Ovary (tissue), 7 donors: ENCODE measurements at regions not wholly inside any gene's neighbourhood (a gene's known extent, or its start where the extent isn't known, plus 50 kb on each side); places are given as distances from the start of the nearest gene placed in this dataset.

Source experiments
- DNase-seq, 5 donors: peaks; one replicate each; pipeline ENCODE4 v3.0.0-alpha.2; 2019 to 2020
- H3K27ac ChIP-seq, 2 donors: fragments of 200-600 bp; one replicate each; pipeline versions ENCODE4 v1.5.1 to v1.8.0; 2019 to 2022
- H3K27me3 ChIP-seq: fragments of 200-600 bp; one replicate; pipeline ENCODE4 v1.8.0; 2022
- H3K36me3 ChIP-seq: fragments of 200-600 bp; sonication (generic); one replicate; pipeline ENCODE4 v1.5.1; 2019
- H3K4me1 ChIP-seq: one replicate; pipeline ENCODE4 v1.8.1; 2013; ENCODE audit warnings: mild to moderate bottlenecking, moderate library complexity; ENCODE audit not compliant: insufficient read depth
- H3K4me3 ChIP-seq: fragments of 200-600 bp; sonication (generic); one replicate; pipeline ENCODE4 v1.5.1; 2017
- H3K9me3 ChIP-seq, 2 donors: fragments of 200-600 bp in 1 of 2; sonication (generic) in 1 of 2; one replicate each; pipeline versions ENCODE4 v1.5.1 to v1.8.1; 2013 to 2019; ENCODE audit warnings: mild to moderate bottlenecking in 1 of 2, moderate library complexity in 1 of 2
- EP300 ChIP-seq: sonication (generic); formaldehyde crosslinking; IDR thresholded peaks from one replicate; pipeline ENCODE4 v1.6.1; 2017; ENCODE audit warnings: antibody characterized with exemption
- POLR2A ChIP-seq: fragments of 450-650 bp; IDR thresholded peaks from one replicate; pipeline ENCODE4 v1.6.1; 2017; ENCODE audit warnings: antibody characterized with exemption, mild to moderate bottlenecking, moderate library complexity
- WGBS, 3 donors: extraction: QIAGEN DNeasy Blood & Tissue Kit in 1 of 3; methylation state at CpG; one replicate each; pipeline versions ENCODE4 v1.1.5 to v1.1.7; 2013 to 2017; 5-methylcytosine and 5-hydroxymethylcytosine counted together
- intact Hi-C, 4 donors: fragments of 100-400 bp; cut with DNase I; formaldehyde crosslinking; loops; one replicate each; pipeline versions ENCODE4 v1.11.0 to v1.15.1; 2022 to 2023
- TF ChIP-seq, protein P1 (sequence below), 3 donors: fragments of 450-650 bp in 2 of 3; fragments of 200-600 bp in 1 of 3; IDR thresholded peaks; one replicate each; pipeline versions ENCODE4 v1.5.1 to v1.8.0; 2016 to 2022; ENCODE audit warnings: antibody characterized with exemption in 3 of 3, mild to moderate bottlenecking in 1 of 3
- donor health status: DM: no; HTN: no; CAD: no; lungs with moderate emphysema.
- donor health status: DM: no; HTN: no; CAD: no.
- donor health status: Bipolar disorder and iron deficiency.
- donor health status: DM: no; HTN: no; CAD: no.
- donor health status: DM: yes; HTN: yes; CAD: no.

- no peaks in the 10 kb centered on the region for H3K36me3 ChIP-seq
- WGBS, 3 donors, result 72 to 83% (median 73%) methylated on average over 4 of the region's 4 CpGs
- no peak for TF ChIP-seq POLR2A
- TF ChIP-seq EP300, result no peak
- TF ChIP-seq, protein P1, sequence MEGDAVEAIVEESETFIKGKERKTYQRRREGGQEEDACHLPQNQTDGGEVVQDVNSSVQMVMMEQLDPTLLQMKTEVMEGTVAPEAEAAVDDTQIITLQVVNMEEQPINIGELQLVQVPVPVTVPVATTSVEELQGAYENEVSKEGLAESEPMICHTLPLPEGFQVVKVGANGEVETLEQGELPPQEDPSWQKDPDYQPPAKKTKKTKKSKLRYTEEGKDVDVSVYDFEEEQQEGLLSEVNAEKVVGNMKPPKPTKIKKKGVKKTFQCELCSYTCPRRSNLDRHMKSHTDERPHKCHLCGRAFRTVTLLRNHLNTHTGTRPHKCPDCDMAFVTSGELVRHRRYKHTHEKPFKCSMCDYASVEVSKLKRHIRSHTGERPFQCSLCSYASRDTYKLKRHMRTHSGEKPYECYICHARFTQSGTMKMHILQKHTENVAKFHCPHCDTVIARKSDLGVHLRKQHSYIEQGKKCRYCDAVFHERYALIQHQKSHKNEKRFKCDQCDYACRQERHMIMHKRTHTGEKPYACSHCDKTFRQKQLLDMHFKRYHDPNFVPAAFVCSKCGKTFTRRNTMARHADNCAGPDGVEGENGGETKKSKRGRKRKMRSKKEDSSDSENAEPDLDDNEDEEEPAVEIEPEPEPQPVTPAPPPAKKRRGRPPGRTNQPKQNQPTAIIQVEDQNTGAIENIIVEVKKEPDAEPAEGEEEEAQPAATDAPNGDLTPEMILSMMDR (IDR thresholded peaks at IDR 0.05), result no peak
- no peak overlapping the region for H3K27ac ChIP-seq
- DNase-seq, result no peak
- no peaks in the 10 kb centered on the region for H3K27me3 ChIP-seq
- intact Hi-C loops, result no loop called here
- no peak overlapping the region for H3K4me3 ChIP-seq
- H3K4me1 ChIP-seq, result no peaks in the 10 kb centered on the region
- H3K9me3 ChIP-seq, result no peaks in the 10 kb centered on the region
Measured at GRCh38 chr6:119620846-119621555, 271.4 kb upstream of the MAN1A1 start.

- WGBS, 3 donors, result 40 to 64% (median 62%) methylated on average over 1 of the region's 1 CpG
Measured at GRCh38 chr6:119614138-119614537, 264.6 kb upstream of the MAN1A1 start.

GRCh38 chr6:119612911-119613381 lies 263.4 kb upstream of the MAN1A1 start:
- peaks cover 8% of the 10 kb centered on the region for H3K4me1 ChIP-seq
- intact Hi-C loops, result loop anchor here in 1 of 4 donors (5.0 kb wide), 1 partner anchor 441 kb away; no protein-coding TSS in a partner anchor
- TF ChIP-seq EP300 (no peak), POLR2A (no peak)
- TF ChIP-seq, protein P1 (IDR thresholded peaks at IDR 0.05), result no peak
- DNase-seq, result no peak
- H3K27me3 ChIP-seq, result no peaks in the 10 kb centered on the region
- no peak overlapping the region for H3K27ac ChIP-seq
- no peak overlapping the region for H3K4me3 ChIP-seq
- H3K9me3 ChIP-seq, result no peaks in the 10 kb centered on the region
- H3K36me3 ChIP-seq, result no peaks in the 10 kb centered on the region

More at GRCh38 chr6:119614138-119614537, 264.6 kb upstream of the MAN1A1 start:
- H3K9me3 ChIP-seq, result no peaks in the 10 kb centered on the region
- intact Hi-C loops, result loop anchor here in 1 of 4 donors (5.0 kb wide), 1 partner anchor 442 kb away; no protein-coding TSS in a partner anchor
- DNase-seq, result no peak
- H3K4me1 ChIP-seq, result peaks cover 8% of the 10 kb centered on the region
- no peak overlapping the region for H3K4me3 ChIP-seq
- H3K27ac ChIP-seq, result no peak overlapping the region
- TF ChIP-seq, protein P1 (IDR thresholded peaks at IDR 0.05), result no peak
- no peak for TF ChIP-seq POLR2A
- TF ChIP-seq EP300, result no peak
- no peaks in the 10 kb centered on the region for H3K36me3 ChIP-seq
- no peaks in the 10 kb centered on the region for H3K27me3 ChIP-seq

DNA sequence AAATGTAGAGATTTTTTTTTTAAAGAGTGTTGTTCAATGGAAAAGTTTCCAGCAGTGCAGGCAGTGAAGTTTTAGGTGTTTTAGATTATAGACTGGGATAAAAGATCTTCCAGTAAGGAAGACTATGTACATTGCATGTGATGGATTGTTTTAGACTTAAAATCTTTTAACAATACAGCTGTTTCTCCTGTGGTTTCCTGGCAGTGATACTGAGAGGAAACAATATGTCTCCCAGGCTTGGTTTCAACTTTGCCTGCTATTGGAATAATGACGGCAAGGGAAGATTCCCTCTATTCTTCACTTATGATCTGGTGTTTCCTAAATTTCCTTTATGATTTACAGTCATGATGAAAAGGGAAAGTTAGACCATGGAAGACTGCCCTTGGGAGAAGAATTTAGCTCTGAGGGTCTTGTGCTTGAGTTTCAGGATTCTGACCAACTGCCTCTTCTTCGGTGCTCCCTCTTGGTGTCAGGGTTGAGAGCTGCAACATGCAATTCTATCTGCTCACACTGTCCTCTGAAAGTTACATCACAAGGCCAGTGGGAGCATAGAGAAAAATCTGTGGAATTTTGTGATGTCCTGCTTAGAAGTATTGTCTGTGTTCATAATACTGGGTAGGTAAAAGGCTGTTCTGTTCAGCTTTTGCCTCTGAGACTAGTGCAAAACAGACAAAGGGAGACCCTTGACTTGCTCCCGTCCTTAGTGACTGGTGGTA lies 262.8 kb upstream of the MAN1A1 start:
- TF ChIP-seq, protein P1 (IDR thresholded peaks at IDR 0.05), result no peak
- no peak for TF ChIP-seq EP300
- TF ChIP-seq POLR2A, result no peak
- Histone ChIP-seq H3K4me3 (no peak overlapping the region), H3K27me3 (no peaks in the 10 kb centered on the region), H3K36me3 (no peaks in the 10 kb centered on the region), H3K27ac (no peak overlapping the region), H3K4me1 (peaks cover 8% of the 10 kb centered on the region), H3K9me3 (no peaks in the 10 kb centered on the region)
- DNase-seq, result no peak
- 54 to 58% (median 57%) methylated on average over 3 of the region's 3 CpGs for WGBS, 3 donors
- intact Hi-C loops, result loop anchor here in 1 of 4 donors (5.0 kb wide), 1 partner anchor 440 kb away; no protein-coding TSS in a partner anchor
